Right lobe of liver (tissue), 6 donors: ENCODE measurements at regions not wholly inside any gene's neighbourhood (a gene's known extent, or its start where the extent isn't known, plus 50 kb on each side); places are given as distances from the start of the nearest gene placed in this dataset.

ENCODE experiments used
- ATAC-seq, 4 donors: fragments of 200-7000 bp; cut with Tn5 transposase; one replicate each; pipeline ENCODE4 v1.9.1; 2020; ENCODE audit warnings: mild to moderate bottlenecking in 4 of 4, moderate library complexity in 4 of 4
- DNase-seq, 3 donors: peaks; one replicate each; pipeline ENCODE4 v3.0.0-alpha.2; 2020
- H3K27ac ChIP-seq, 3 donors: fragments of 200-600 bp; one replicate each; pipeline ENCODE4 v1.8.0; 2022
- H3K27me3 ChIP-seq, 2 donors: fragments of 200-600 bp; one replicate each; pipeline ENCODE4 v1.8.0; 2022
- H3K36me3 ChIP-seq, 4 donors: fragments of 200-600 bp; sonication (generic) in 1 of 4; one replicate each; pipeline versions ENCODE4 v1.5.1 to v1.8.0; 2017 to 2022; ENCODE audit warnings: control low read depth in 1 of 4
- H3K4me1 ChIP-seq, 4 donors: fragments of 200-600 bp; sonication (generic) in 1 of 4; one replicate each; pipeline versions ENCODE4 v1.5.1 to v1.8.0; 2017 to 2022; ENCODE audit warnings: control low read depth in 1 of 4
- H3K4me3 ChIP-seq, 3 donors: fragments of 200-600 bp; one replicate each; pipeline ENCODE4 v1.8.0; 2022
- H3K9me3 ChIP-seq, 4 donors: fragments of 200-600 bp; sonication (generic) in 1 of 4; one replicate each; pipeline versions ENCODE4 v1.5.1 to v1.8.0; 2017 to 2022; ENCODE audit warnings: control low read depth in 1 of 4
- CTCF ChIP-seq, 4 donors: fragments of 200-600 bp in 3 of 4; fragments of 450-650 bp in 1 of 4; IDR thresholded peaks; one replicate each; pipeline versions ENCODE4 v1.5.1 to v1.8.0; 2016 to 2022; ENCODE audit warnings: antibody characterized with exemption in 4 of 4, mild to moderate bottlenecking in 2 of 4
- POLR2A ChIP-seq: fragments of 450-650 bp; IDR thresholded peaks from one replicate; pipeline ENCODE4 v1.6.1; 2017; ENCODE audit warnings: antibody characterized with exemption, mild to moderate bottlenecking
- WGBS: methylation state at CpG from one replicate; pipeline ENCODE4 v1.1.6; 2018; ENCODE audit warnings: low coverage, low lambda C conversion rate; ENCODE audit not compliant: insufficient coverage; ENCODE audit errors: missing lambda C conversion rate; 5-methylcytosine and 5-hydroxymethylcytosine counted together
- intact Hi-C, 2 donors: fragments of 100-400 bp; cut with DNase I; formaldehyde crosslinking; loops; one replicate each; pipeline versions ENCODE4 v1.11.2 to v1.14.1; 2022
- donor health status: DM: no; HTN: yes; CAD: no.
- donor health status: DM: no; HTN: no; CAD: no.
- donor health status: DM: no; HTN: no; CAD: no.
- donor health status: DM: no; HTN: yes; CAD: no.
- donor health status: DM: no; HTN: yes; CAD: no.

- Histone ChIP-seq H3K4me1 (peaks cover 0 to 6% (median 0%) of the 10 kb centered on the region in 4 donors), H3K9me3 (no peaks in the 10 kb centered on the region), H3K27ac (peak overlapping the region; percentile 9 to 92 (median 55)), H3K4me3 (peak overlapping the region; percentile 13 to 51 (median 48)), H3K27me3 (no peaks in the 10 kb centered on the region), H3K36me3 (no peaks in the 10 kb centered on the region)
- DNase-seq = peak in 2 of 3 donors; percentile 59 to 69
- ATAC-seq = peak; percentile 84 to 92 (median 89)
- intact Hi-C loops = no loop called here
- TF ChIP-seq CTCF (IDR thresholded peaks at IDR 0.05) = no peak
- TF ChIP-seq POLR2A = no peak
- 44% methylated on average over 14 of the region's 26 CpGs for whole genome bisulfite sequencing
Observed at GRCh38 chr7:155213955-155214740, 83.5 kb upstream of the INSIG1 start.

- no peaks in the 10 kb centered on the region for H3K9me3 ChIP-seq
- H3K4me3 ChIP-seq = peak overlapping the region in 1 of 3 donors; percentile 51
- intact Hi-C loops = no loop called here
- H3K4me1 ChIP-seq = peaks cover 0 to 19% (median 4%) of the 10 kb centered on the region in 4 donors
- 73% methylated on average over 6 of the region's 7 CpGs for WGBS
- DNase-seq (no peak), ATAC-seq (no peak)
- peak overlapping the region in 1 of 3 donors; percentile 92 for H3K27ac ChIP-seq
- no peaks in the 10 kb centered on the region for H3K27me3 ChIP-seq
- TF ChIP-seq CTCF (IDR thresholded peaks at IDR 0.05) = no peak
- TF ChIP-seq POLR2A = no peak
- no peaks in the 10 kb centered on the region for H3K36me3 ChIP-seq
Observed at GRCh38 chr7:155215576-155216325, 81.9 kb upstream of the INSIG1 start.

- no peaks in the 10 kb centered on the region for H3K27me3 ChIP-seq
- peaks cover 0 to 28% (median 8%) of the 10 kb centered on the region in 4 donors for H3K4me1 ChIP-seq
- no peaks in the 10 kb centered on the region for H3K36me3 ChIP-seq
- 89% methylated on average over 8 of the region's 8 CpGs for WGBS
- no peak overlapping the region for H3K27ac ChIP-seq
- no peaks in the 10 kb centered on the region for H3K9me3 ChIP-seq
- ATAC-seq (no peak), DNase-seq (no peak)
- TF ChIP-seq CTCF (IDR thresholded peaks at IDR 0.05) (no peak), POLR2A (no peak)
- no peak overlapping the region for H3K4me3 ChIP-seq
- intact Hi-C loops = no loop called here
Observed at GRCh38 chr7:155216475-155217272, 81.0 kb upstream of the INSIG1 start.

GRCh38 chr7:155217634-155218033, 80.0 kb upstream of the INSIG1 start:
- Histone ChIP-seq H3K27ac (no peak overlapping the region), H3K4me3 (no peak overlapping the region), H3K36me3 (no peaks in the 10 kb centered on the region), H3K27me3 (no peaks in the 10 kb centered on the region), H3K4me1 (peaks cover 0 to 35% (median 9%) of the 10 kb centered on the region in 4 donors), H3K9me3 (no peaks in the 10 kb centered on the region)
- 70% methylated on average over 2 of the region's 2 CpGs for WGBS
- TF ChIP-seq CTCF (IDR thresholded peaks at IDR 0.05) (no peak), POLR2A (no peak)
- DNase-seq (no peak), ATAC-seq (no peak)
- intact Hi-C loops = no loop called here
